ENCODE measurements at regions not wholly inside any gene's neighbourhood (a gene's known extent, or its start where the extent isn't known, plus 50 kb on each side); places are given as distances from the start of the nearest gene placed in this dataset.

DNA sequence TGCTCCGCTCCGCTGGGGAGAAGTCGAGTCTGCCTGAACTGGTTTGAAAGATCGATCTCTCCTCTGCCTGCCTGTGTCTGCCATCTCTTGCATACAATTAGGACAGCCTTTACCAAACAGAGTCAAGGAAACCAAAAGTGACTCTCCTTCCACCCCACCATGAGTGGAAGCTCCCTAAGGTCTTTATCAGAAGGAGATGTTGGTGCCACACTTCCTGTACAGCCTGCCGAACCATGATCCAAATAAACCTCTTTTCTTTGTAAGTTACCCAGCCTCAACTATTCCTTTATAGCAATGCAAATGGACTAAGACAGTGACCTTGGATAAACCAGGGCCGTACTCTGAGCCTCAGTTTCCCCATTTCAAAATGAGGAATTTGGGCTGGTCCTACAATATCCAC, 106.3 kb upstream of the GDF10 start:
- TF ChIP-seq, protein P1, sequence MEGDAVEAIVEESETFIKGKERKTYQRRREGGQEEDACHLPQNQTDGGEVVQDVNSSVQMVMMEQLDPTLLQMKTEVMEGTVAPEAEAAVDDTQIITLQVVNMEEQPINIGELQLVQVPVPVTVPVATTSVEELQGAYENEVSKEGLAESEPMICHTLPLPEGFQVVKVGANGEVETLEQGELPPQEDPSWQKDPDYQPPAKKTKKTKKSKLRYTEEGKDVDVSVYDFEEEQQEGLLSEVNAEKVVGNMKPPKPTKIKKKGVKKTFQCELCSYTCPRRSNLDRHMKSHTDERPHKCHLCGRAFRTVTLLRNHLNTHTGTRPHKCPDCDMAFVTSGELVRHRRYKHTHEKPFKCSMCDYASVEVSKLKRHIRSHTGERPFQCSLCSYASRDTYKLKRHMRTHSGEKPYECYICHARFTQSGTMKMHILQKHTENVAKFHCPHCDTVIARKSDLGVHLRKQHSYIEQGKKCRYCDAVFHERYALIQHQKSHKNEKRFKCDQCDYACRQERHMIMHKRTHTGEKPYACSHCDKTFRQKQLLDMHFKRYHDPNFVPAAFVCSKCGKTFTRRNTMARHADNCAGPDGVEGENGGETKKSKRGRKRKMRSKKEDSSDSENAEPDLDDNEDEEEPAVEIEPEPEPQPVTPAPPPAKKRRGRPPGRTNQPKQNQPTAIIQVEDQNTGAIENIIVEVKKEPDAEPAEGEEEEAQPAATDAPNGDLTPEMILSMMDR (conservative IDR thresholded peaks at IDR 0.05; ENCODE audit: low read depth, low read length) = no peak
- no peak for TF ChIP-seq EZH2 (IDR thresholded peaks at IDR 0.05; ENCODE audit: borderline replicate concordance, low read depth, low read length, poor library complexity, severe bottlenecking)
